Activated T-helper 2 cell treated with anti-CD3 and anti-CD28 coated beads, Interferon-gamma antibody, Interleukin-2, Interleukin-4, amounts not matched to agents 10 μg/mL and 5 μg/mL and 100 μg/mL, durations not matched to agents 14 hours and 24 hours and 36 hours (primary cell): ENCODE measurements at regions not wholly inside any gene's neighbourhood (a gene's known extent, or its start where the extent isn't known, plus 50 kb on each side); places are given as distances from the start of the nearest gene placed in this dataset.

Source experiments
- DNase-seq: peaks from one replicate; pipeline ENCODE4 v3.0.0; 2021; ENCODE audit warnings: low spot score
- H3K27ac Mint-ChIP-seq: one replicate; pipeline ENCODE4 v1.8.0; 2021; ENCODE audit warnings: mixed read lengths
- H3K27me3 Mint-ChIP-seq: one replicate; pipeline ENCODE4 v1.8.0; 2021; ENCODE audit warnings: low read depth, mixed read lengths
- H3K36me3 Mint-ChIP-seq: one replicate; pipeline ENCODE4 v1.8.0; 2021; ENCODE audit warnings: low read depth, mixed read lengths
- H3K4me1 Mint-ChIP-seq: one replicate; pipeline ENCODE4 v1.8.0; 2021; ENCODE audit warnings: low read depth, mixed read lengths
- H3K4me3 Mint-ChIP-seq: one replicate; pipeline ENCODE4 v1.8.0; 2021; ENCODE audit warnings: low read depth, mild to moderate bottlenecking, moderate library complexity, mixed read lengths
- H3K9me3 Mint-ChIP-seq: one replicate; pipeline ENCODE4 v1.8.0; 2021; ENCODE audit warnings: mixed read lengths
- intact Hi-C: fragments of 100-400 bp; cut with micrococcal nuclease; formaldehyde crosslinking; loops from one replicate; pipeline ENCODE4 v1.15.1; 2023

DNA sequence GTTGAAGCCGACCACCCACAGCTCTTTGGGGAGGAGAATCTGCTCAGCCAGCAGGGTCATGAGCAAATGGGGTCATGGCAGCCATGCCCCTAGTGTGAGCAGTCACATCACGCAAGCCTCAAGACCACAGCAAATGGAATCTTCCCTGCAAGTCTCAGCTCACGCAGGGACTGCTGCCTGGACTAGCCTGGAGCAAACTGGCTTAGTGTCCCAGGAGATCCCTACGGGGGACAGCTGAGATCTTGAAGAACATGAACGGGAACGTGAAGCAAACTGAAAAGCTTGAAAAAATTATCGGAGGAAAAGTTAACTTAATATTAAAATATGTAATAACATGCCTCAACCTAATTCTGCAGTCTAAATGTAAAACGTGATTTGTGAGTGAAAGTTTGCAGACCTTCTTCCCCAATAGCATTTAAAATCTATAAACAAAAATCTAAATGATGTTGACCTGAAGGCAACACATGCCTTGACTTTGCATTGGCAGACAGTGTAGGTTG is 118.4 kb downstream of the FAM124B start:
- Mint-ChIP-seq H3K9me3 (no peaks in the 10 kb centered on the region), H3K27me3 (peaks cover 31% of the 10 kb centered on the region), H3K27ac (no peak overlapping the region), H3K4me3 (no peak overlapping the region), H3K4me1 (no peaks in the 10 kb centered on the region), H3K36me3 (no peaks in the 10 kb centered on the region)
- intact Hi-C loops: loop anchor here (10.0 kb wide), 1 partner anchor 559 kb away; no protein-coding TSS in a partner anchor
- DNase-seq: no peak

DNA sequence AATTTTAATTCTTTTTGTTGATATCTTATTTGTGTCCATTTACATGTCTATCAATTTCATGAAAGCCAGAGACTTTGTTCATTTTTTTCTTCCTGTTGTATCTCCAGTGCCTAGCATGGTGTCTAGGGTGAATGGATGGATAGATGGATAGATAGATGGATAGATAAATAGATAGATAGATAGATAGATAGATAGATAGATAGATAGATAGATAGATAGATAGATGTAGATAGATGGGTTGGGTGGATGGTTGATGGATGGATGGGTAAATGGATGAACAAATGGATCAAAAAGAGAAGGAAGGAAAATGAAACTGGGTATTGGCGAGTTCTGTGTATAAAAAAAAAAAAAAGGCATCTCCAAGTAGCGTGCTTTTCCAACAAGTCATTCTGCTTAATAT is 120.5 kb downstream of the FAM124B start:
- no peaks in the 10 kb centered on the region for H3K9me3 Mint-ChIP-seq
- no peak overlapping the region for H3K4me3 Mint-ChIP-seq

DNA sequence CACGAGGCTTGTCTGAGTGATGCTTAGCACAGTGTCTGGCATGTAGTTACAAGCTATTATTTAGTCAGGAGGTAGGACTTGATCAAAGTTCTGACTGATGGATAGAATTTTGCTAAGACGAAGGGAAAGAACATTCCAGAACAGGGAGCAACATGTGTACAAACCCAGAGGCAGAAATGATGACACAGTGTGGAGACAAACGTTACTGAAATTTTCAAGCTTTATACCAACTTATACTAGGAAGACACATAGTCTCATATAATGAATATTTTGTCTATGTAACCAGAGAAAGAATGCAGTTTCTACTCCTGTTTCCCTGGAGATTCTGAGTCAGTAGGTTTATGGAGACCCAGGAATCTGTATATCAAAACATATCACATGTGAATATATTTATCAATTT is 123.4 kb downstream of the FAM124B start:
- DNase-seq: no peak
- Mint-ChIP-seq H3K27ac (no peak overlapping the region), H3K4me1 (no peaks in the 10 kb centered on the region), H3K9me3 (no peaks in the 10 kb centered on the region), H3K36me3 (no peaks in the 10 kb centered on the region), H3K4me3 (no peak overlapping the region), H3K27me3 (peaks cover 24% of the 10 kb centered on the region)
- intact Hi-C loops: no loop called here

More for the DNA sequence above, 120.5 kb downstream of the FAM124B start:
- H3K27me3 Mint-ChIP-seq: peaks cover 29% of the 10 kb centered on the region
- H3K4me1 Mint-ChIP-seq: no peaks in the 10 kb centered on the region
- no peaks in the 10 kb centered on the region for H3K36me3 Mint-ChIP-seq
- intact Hi-C loops: loop anchor here (10.0 kb wide), 1 partner anchor 557 kb away; no protein-coding TSS in a partner anchor
- DNase-seq: no peak
- no peak overlapping the region for H3K27ac Mint-ChIP-seq

DNA sequence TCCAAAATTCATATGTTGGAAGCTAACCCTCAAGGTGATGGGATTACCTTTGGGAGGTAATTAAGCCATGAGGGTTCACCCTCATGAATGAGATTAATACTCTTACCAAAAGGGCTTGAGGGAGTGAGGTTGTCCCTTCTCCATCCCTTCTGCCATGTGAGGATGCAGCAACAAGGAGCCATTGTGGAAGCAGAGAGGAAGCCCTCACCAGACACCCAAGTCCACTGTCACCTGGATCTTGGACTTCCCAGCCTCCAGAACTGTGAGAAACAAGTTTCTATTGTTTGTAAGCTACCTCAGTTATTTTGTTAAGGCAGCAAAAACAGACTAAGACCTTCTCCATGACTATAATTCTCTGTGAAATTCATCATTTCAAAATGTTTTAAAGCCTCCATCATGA is 125.7 kb downstream of the FAM124B start:
- Mint-ChIP-seq H3K9me3 (no peaks in the 10 kb centered on the region), H3K27me3 (peaks cover 29% of the 10 kb centered on the region), H3K36me3 (no peaks in the 10 kb centered on the region), H3K4me3 (no peak overlapping the region), H3K27ac (no peak overlapping the region), H3K4me1 (no peaks in the 10 kb centered on the region)
- DNase-seq: no peak
- intact Hi-C loops: no loop called here

DNA sequence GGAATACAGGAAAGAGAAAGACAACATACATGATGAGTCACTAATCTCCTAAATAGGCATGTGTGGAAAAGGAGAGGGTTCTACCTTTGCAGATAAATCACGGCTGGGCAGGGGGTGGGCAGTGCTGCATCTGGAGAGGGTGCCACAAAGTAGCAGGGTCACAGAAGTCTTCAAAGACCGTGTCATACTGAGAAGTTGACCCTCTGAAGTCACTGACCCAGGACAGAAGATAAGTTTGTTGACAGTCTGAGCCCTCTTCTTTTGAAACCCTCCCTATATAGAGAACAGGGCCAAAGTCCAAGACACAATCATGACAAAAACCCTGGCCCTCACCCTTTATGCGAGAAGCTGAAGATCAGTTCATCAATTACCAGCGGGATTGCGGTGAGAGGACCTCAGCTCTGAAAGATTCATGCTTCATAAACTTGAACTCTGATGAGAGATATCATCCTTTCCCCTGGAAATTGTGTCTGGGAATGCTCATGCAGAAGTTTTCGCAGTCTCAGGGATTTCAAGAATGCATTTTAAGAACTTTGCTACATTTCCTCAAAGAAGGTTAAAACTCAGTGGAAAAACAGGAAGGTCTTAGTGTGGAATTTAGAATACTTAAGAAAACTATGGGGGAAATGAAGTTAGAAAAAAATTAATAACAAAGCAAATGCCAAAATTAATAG is 129.5 kb downstream of the FAM124B start:
- intact Hi-C loops: no loop called here
- H3K27ac Mint-ChIP-seq: no peak overlapping the region
- H3K4me3 Mint-ChIP-seq: no peak overlapping the region
- no peak for DNase-seq
- H3K36me3 Mint-ChIP-seq: no peaks in the 10 kb centered on the region
- H3K9me3 Mint-ChIP-seq: no peaks in the 10 kb centered on the region
- H3K27me3 Mint-ChIP-seq: peaks cover 12% of the 10 kb centered on the region
- no peaks in the 10 kb centered on the region for H3K4me1 Mint-ChIP-seq

DNA sequence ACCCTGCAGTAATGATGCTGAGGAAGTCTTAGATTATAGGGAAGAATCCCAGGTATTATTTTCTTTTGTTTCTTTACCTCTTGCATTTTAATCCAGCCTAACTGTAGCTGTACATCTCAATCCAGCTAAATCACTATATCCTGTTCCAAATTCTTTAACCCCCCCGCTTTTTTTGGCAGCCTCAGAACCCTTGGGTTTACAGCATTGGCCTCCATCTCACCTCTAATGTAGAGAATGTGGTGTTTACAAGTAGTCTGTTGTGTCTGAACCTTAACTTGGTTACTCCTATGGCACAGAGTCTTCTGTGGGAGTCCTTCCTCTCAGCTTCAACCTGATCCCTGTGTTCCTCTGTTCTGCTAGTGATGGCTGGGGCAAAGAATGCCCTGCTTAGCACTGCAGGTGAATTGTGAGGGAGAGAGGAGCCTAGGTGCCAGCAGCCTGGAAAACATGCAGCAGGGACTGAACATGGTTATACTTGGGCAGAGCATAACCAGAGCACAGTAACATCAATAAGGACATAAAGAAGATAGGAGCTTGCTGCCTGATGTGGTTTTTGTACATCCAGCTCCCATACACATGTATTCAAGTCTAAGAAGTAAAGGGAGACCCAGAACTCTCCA is 130.2 kb downstream of the FAM124B start:
- DNase-seq: no peak
- no peaks in the 10 kb centered on the region for H3K9me3 Mint-ChIP-seq
- no peaks in the 10 kb centered on the region for H3K36me3 Mint-ChIP-seq
- intact Hi-C loops: no loop called here
- no peaks in the 10 kb centered on the region for H3K4me1 Mint-ChIP-seq
- no peak overlapping the region for H3K4me3 Mint-ChIP-seq
- no peak overlapping the region for H3K27ac Mint-ChIP-seq
- peaks cover 14% of the 10 kb centered on the region for H3K27me3 Mint-ChIP-seq

DNA sequence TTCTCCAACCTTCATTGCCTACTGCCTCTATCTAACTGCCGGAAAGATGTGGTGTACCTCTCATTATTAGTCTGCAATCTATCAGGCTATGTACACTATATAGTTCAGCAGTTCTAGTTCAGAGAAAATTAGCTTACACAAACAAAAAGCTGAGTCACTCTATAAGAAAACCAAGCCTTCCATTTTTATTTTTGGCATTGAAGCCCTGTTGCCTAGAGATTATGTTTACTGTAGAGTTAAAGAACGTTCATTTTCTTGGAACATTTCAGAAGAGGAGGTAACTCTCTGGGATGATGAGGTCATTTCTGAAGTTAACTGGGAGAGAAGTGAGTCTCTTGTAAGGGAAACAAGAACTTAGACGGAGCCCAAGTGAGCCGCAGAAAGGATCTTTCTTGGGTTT is 133.5 kb downstream of the FAM124B start:
- Mint-ChIP-seq H3K27ac (no peak overlapping the region), H3K4me1 (no peaks in the 10 kb centered on the region), H3K27me3 (peaks cover 21% of the 10 kb centered on the region), H3K36me3 (no peaks in the 10 kb centered on the region), H3K4me3 (no peak overlapping the region), H3K9me3 (no peaks in the 10 kb centered on the region)
- DNase-seq: no peak
- intact Hi-C loops: no loop called here

DNA sequence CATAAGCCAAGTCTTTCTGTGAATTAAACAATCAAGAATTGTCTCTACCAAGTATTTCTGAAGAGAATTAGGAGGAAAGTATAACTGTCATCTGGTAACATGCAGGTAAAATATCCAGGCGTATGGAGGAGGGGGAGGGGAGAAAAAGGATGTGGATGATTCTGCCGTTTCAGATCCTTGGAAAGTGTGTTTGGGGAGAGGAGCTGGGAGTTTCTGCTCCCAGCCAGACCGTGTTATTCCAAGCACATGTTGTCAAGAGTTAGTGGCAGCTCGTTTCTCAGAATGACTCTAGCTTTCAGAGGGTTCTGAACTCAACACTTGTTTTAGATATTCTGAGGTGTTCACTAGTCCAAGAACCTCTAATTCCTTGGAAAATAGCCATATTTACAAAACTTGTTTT is 137.6 kb downstream of the FAM124B start:
- Mint-ChIP-seq H3K27me3 (peaks cover 13% of the 10 kb centered on the region), H3K27ac (no peak overlapping the region), H3K9me3 (no peaks in the 10 kb centered on the region), H3K4me1 (no peaks in the 10 kb centered on the region), H3K4me3 (no peak overlapping the region), H3K36me3 (no peaks in the 10 kb centered on the region)
- intact Hi-C loops: no loop called here
- no peak for DNase-seq

DNA sequence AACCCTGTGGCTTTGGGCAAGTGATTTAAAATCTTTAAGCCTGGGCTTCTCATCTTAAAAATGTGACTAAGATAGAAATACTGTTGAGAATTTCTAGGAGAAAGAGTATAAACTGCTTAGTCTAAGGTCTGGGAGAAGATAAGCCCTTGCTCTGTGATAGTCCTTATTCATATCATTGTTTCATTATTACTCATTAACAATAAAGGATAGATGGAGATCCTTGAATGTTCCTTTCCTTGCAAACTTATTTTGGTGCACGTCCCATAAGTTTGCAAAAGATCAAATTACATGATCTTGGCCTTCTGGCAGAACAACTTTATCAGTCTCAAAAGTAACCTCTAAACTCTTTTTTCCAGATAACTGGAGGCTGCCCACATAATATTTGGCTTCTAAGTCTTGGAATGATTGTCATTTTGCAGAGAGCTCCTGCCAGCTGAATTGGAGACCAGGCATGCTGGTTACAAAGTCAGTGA is 138.3 kb downstream of the FAM124B start:
- no peaks in the 10 kb centered on the region for H3K4me1 Mint-ChIP-seq
- H3K9me3 Mint-ChIP-seq: no peaks in the 10 kb centered on the region
- no peak overlapping the region for H3K4me3 Mint-ChIP-seq
- no peak for DNase-seq
- intact Hi-C loops: no loop called here
- H3K36me3 Mint-ChIP-seq: no peaks in the 10 kb centered on the region
- no peak overlapping the region for H3K27ac Mint-ChIP-seq
- peaks cover 13% of the 10 kb centered on the region for H3K27me3 Mint-ChIP-seq

DNA sequence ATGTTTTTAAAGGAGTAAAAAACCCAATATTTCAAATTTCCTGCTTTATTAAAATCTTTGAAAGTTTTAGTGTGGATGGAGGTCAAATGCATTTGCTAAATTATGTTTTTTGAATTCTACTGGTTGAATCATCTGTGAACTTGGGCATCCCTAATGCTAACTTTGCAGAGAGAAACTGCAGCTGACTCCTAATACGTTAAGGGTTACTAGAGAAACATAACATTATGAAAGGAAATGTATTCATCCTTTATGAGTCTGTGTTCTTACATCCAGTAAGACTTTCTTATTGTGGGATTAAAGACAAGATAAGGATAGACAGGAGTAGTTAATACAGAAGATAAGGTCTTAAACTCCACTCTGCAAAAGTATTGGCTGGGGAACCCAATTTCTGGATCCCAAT is 140.6 kb downstream of the FAM124B start:
- H3K27ac Mint-ChIP-seq: no peak overlapping the region
- DNase-seq: no peak
- peaks cover 17% of the 10 kb centered on the region for H3K27me3 Mint-ChIP-seq
- H3K9me3 Mint-ChIP-seq: no peaks in the 10 kb centered on the region
- no peak overlapping the region for H3K4me3 Mint-ChIP-seq
- intact Hi-C loops: no loop called here
- no peaks in the 10 kb centered on the region for H3K36me3 Mint-ChIP-seq
- no peaks in the 10 kb centered on the region for H3K4me1 Mint-ChIP-seq

DNA sequence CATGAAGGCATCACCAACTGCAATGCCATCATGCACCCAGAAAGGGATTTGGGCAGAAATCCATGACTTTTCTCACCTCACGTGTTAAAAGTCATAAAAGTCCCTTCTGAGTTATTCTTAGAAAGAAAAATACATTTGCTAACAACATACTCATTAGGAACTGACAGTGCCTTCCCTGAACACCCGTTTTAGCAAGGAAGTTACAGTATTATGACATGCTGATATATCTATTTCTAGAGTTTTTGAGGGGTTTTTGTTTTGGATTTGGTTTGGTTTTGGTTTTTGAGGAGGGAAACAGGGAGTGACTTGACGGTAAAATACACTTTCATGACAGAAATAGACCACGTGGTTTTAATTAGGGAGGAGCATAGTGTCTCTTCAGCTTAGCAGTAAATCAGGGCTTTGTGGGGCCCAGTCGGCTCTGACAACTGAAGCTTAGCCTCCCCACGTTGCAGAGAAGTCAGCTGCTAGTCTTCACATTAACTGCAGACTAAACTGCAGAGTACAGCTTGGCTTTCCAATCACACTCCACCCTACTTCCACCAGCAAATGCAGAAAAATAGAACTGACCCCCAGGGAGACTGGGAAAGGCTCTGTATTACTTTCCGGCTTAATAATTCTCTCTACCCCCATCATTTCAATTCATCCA is 141.4 kb downstream of the FAM124B start:
- Mint-ChIP-seq H3K27me3 (peaks cover 11% of the 10 kb centered on the region), H3K4me1 (no peaks in the 10 kb centered on the region), H3K4me3 (no peak overlapping the region), H3K36me3 (no peaks in the 10 kb centered on the region), H3K27ac (no peak overlapping the region), H3K9me3 (no peaks in the 10 kb centered on the region)
- intact Hi-C loops: no loop called here
- DNase-seq: no peak

DNA sequence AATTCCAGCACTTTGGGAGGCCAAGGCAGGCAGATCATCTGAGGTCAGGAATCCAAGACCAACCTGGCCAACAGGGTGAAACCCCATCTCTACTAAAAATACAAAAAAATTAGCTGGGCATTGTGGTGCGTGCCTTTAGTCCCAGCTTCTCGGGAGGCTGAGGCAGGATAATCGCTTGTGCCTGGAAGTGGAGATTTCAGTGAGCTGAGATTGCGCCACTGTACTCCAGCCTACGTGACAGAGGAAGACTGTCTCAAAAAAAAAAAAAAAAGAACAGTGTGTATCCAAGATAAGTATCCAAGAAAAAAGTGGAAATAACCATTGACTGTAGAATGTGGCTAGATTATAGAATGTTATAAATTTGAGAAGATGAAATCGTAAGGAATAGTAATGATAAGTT is 142.1 kb downstream of the FAM124B start:
- Mint-ChIP-seq H3K27ac (no peak overlapping the region), H3K36me3 (no peaks in the 10 kb centered on the region), H3K27me3 (peaks cover 10% of the 10 kb centered on the region), H3K4me3 (no peak overlapping the region), H3K4me1 (no peaks in the 10 kb centered on the region), H3K9me3 (no peaks in the 10 kb centered on the region)
- intact Hi-C loops: no loop called here
- no peak for DNase-seq

DNA sequence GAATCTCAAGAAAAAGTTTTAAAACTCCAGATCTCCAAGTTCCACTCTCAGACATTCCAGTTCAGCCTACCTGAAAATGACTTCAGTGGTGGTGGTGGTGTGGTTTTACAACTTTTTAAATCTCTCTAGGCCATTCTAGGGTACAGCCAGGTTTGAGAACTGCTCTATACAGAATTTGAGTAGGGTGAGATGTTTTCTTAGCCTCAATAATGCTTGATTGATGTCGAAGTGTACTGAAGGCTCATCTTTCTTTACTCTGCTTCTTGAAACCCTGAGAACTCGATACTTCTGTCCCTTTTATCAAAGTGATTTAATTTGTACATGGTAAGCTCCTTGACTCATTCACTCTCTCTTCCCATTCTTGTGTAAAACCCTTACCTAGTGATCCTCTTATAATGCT is 143.8 kb downstream of the FAM124B start:
- Mint-ChIP-seq H3K27me3 (peaks cover 14% of the 10 kb centered on the region), H3K27ac (no peak overlapping the region), H3K9me3 (no peaks in the 10 kb centered on the region), H3K4me3 (no peak overlapping the region), H3K4me1 (no peaks in the 10 kb centered on the region), H3K36me3 (no peaks in the 10 kb centered on the region)
- no peak for DNase-seq
- intact Hi-C loops: no loop called here
